ENCODE measurements at regions not wholly inside any gene's neighbourhood (a gene's known extent, or its start where the extent isn't known, plus 50 kb on each side); places are given as distances from the start of the nearest gene placed in this dataset.
"Not testable (repeated sequence)": the region's sequence is repeated elsewhere in the genome, so short reads cannot be mapped to it uniquely, and the experiment has no call there.

DNA sequence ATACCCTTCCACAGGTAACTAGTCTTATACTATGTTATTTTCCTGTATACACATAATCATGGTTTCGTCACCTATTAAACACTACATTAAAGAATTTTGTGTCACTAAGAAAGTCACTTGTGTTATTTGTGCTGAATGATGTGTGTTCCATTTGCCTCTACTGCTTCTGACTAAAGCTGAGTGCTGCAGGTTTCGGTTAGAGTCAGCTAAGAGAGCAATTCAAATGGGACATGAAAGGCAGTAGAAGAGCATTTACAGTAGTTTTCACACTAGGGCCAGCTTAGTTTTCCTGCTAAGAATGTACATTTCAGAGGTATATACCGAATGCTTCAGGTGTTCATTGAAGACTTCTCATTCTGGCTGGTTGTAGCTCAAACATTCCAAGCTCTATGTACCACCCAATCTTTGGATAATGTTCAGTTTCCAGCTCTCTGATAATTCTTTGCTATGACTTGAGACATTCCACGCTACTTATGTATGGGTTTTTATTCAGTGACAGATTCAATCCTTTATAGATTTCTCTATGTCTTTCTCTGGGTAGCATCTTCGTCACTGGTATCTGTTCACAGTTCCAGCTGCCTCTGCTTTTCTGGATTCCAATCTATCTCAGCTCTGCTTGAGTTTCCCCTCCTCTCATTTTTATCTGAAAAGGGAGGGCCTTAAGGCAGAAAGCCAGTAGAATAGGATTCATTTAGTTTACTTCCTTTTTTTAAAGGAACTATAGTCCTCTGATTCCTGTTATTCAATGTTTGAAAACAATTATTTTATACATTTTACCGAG, 164.4 kb downstream of the CXXC4 start:
- no peak for DNase-seq (ENCODE audit: low spot score)

- not testable (repeated sequence) for DNase-seq (ENCODE audit: low spot score)
These were observed 167.6 kb downstream of the CXXC4 start for GRCh38 chr4:104326991-104327694.

DNA sequence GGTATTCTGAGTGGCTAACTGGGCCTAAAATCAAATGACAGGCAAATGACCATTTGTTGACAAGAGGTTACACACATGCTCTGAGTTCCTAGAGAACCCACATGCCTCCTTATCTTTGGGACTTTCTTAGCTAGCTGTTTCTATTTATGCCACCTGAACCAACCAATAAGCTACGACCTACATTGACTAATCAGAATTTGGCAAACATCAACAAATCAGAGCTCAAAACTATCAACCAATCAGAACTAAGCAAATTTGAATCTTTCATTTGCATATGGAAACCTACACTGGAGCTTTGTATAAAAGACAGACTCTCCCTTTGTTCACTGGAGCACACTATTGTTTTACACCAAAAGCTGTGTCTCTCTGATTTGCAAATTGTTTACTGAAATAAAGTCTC, 192.0 kb downstream of the CXXC4 start:
- no peak for DNase-seq (ENCODE audit: low spot score)

DNA sequence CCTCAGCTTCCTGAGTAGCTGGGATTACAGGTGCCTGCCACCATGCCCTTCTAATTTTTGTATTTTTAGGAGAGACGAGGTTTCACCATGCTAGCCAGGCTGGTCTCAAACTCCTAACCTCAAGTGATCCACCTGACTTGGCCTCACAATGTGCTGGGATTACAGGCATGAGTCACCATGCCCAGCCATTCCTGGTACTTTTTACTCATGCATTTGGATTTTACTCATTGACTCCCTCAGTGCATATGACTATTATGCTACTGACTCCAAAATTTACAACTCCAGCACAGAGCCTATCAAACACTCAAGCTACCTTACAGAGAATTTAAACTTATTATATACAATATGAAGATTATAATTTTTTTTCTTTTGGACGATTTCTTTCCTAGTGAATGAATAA, 199.9 kb downstream of the CXXC4 start:
- no peak for DNase-seq (ENCODE audit: low spot score)

DNA sequence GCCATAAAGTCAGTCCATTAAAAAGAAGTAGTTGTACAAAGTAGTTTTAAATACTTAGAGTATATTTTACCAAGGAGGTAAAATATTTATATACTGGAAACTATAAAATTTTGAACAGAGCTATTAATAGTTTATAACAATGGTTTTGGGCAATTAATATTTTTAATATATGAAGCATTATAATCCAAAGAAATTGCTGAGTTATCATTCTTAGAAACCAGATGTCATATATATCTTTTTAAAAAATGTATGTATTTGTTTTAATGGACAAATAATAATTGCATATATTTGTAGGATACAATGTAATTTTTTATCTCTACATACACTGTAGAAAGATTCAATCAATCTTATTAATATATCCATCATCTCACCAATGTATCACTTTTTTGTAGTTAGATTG, 207.8 kb downstream of the CXXC4 start:
- no peak for DNase-seq (ENCODE audit: low spot score)

- no peak for DNase-seq (ENCODE audit: low spot score)
These were observed 211.4 kb downstream of the CXXC4 start for GRCh38 chr4:104283303-104283702.

DNA sequence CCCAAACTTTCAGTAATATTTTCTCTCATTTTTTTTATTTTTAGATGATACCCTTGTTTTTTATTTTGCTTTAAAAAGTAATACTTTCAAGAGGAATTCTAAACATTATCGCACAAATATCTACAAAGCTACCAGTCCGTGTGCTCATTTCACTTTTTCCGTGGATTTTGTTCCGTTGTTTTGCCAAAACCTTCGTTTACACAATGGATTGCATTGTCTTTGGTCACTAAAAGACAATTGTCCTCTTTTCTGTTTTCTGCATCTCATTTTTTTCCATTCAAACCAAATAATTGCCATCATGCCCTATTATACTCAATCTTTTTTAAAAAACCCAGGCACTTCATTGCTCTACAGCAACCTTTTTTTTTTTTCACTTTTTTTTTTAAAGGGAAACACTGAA, 214.9 kb downstream of the CXXC4 start:
- no peak for DNase-seq (ENCODE audit: low spot score)

DNA sequence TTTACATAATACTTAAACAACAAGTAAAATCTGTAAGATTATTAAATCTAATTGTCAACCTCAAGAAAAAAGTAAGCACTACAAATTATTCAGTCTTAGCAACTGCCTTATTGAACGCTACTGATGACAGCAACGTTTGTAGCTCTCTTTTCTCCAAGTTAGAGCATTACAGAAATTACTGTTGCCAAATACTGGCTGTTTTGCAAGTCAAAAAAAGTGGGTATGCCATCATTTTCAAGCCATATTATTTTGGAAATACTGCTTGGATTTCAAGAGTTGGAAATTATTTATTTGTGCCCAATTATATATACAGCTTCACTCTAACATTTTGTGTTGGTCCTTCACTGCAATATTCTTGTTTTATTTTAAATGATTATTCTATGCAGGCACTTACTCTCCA, 221.7 kb downstream of the CXXC4 start:
- no peak for DNase-seq (ENCODE audit: low spot score)

- DNase-seq (ENCODE audit: low spot score) = not testable (repeated sequence)
These were observed 225.1 kb downstream of the CXXC4 start for GRCh38 chr4:104269603-104270002.

GRCh38 chr4:104263100-104263499, 231.6 kb downstream of the CXXC4 start:
- DNase-seq (ENCODE audit: low spot score) = no peak

DNA sequence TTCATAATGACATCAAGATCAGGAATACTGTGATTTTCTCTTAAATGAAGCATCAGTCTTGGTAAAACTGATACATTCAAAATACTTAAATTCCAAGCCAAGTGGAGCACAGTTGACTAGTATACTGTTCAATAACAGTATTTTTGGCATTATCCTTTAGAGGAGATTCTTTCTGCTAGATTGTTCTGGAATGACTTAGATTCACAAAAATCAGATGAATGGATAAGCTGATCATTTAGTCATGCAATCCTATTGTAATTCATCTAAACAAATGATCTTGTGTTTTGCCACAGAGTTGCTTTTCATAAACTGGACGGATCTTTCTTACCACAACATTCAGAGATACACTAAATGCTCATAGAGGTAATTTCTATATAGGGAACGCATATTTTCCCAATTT, 232.0 kb downstream of the CXXC4 start:
- DNase-seq (ENCODE audit: low spot score) = no peak

DNA sequence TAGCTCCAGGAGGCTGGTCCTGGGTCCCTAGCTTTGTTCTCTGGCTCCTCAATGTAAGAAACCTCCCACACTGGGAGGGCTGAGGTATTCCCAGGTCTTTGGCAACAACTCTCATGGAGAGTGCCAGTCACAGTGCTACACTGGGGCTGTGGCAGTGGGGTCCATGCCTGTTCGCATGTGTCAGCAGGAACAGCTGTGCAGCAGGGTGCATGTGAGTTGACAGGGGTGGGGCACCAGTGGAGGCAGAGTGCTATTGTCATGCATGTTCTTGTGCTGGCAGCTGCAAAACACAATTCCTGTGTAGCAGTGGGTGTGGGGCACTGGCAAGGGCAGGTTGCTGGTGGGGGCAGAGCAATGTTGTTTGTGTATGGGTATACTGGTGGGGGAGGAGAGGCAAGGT, 246.0 kb downstream of the CXXC4 start:
- no peak for DNase-seq (ENCODE audit: low spot score)

GRCh38 chr4:104235967-104236366, 258.7 kb downstream of the CXXC4 start:
- DNase-seq (ENCODE audit: low spot score) = no peak

DNA sequence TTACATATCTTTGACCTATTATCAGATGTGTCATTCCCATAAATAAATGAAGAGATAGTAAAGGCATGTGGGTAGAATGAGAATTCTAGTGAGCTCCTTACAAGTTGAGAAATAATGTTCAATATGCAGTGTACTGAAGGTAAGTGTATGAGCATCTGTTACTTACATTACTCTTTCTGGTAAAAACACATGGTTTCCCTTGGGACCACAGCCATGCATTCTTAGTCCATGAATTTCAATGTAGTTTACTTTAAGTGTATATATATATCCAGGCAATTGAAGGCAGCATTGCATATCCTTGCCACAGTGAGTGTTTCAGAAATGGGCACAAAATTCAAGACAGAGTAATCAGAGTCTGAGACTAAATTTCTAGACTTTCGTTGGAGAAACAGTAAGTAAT, 277.2 kb downstream of the CXXC4 start:
- DNase-seq (ENCODE audit: low spot score) = no peak

DNA sequence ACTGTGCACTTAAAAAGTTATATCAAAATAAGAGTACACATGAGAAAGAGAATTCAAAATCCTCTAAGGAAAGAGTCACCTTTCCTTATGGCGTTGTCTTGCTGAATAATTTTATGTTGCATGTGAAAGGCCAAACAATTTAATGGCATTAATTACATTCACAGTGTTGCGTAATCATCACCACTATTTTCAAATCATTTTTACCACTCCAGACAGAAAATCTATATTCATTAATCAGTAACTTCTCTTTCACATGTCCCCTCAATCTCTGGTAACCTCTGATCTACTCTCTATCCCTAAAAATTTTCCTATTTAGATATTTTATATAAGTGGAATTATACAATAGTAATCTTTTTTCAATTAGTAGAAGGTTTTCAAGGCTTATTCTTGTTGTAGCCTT, 283.0 kb downstream of the CXXC4 start:
- DNase-seq (ENCODE audit: low spot score) = no peak

GRCh38 chr4:104210420-104210819, 284.3 kb downstream of the CXXC4 start:
- no peak for DNase-seq (ENCODE audit: low spot score)

- DNase-seq (ENCODE audit: low spot score) = no peak
These were observed 287.9 kb downstream of the CXXC4 start for GRCh38 chr4:104206784-104207183.

GRCh38 chr4:104205116-104205515, 289.6 kb downstream of the CXXC4 start:
- no peak for DNase-seq (ENCODE audit: low spot score)

GRCh38 chr4:104188301-104188700, 306.4 kb downstream of the CXXC4 start:
- no peak for DNase-seq (ENCODE audit: low spot score)

GRCh38 chr4:104169437-104169836, 325.3 kb downstream of the CXXC4 start:
- no peak for DNase-seq (ENCODE audit: low spot score)

DNA sequence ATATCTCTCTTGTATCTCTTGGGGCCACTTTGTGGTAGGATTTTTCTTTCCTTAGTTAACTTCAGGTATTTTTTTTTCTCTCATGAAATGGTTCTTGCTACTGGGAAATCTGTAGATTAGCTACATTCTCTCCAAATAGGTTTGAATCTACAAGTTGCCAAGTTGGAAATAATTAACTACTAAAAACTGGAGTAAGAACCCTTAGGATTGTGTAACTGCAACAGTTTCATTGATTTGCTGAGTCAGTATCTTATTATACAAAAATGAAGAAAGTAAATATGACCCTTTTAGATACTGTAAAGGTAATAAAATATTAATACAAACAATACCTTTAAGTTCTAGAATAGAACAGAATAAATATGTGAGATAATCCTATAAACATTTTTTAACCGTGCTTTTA, 327.9 kb downstream of the CXXC4 start:
- no peak for DNase-seq (ENCODE audit: low spot score)

- DNase-seq (ENCODE audit: low spot score) = no peak
These were observed 330.9 kb downstream of the CXXC4 start for GRCh38 chr4:104163820-104164219.

GRCh38 chr4:104146048-104146447, 348.6 kb downstream of the CXXC4 start:
- no peak for DNase-seq (ENCODE audit: low spot score)

- DNase-seq (ENCODE audit: low spot score) = no peak
These were observed 356.6 kb downstream of the CXXC4 start for GRCh38 chr4:104138116-104138515.

Data from hematopoietic multipotent progenitor cell treated with erythropoietin and hydrocortisone succinate and interleukin-3 and kit ligand, for 17 days (in vitro differentiated cells).